ENCODE measurements at regions not wholly inside any gene's neighbourhood (a gene's known extent, or its start where the extent isn't known, plus 50 kb on each side); places are given as distances from the start of the nearest gene placed in this dataset.
"Not testable (repeated sequence)": the region's sequence is repeated elsewhere in the genome, so short reads cannot be mapped to it uniquely, and the experiment has no call there.

- no peak for FAIRE-seq
- no peak for DNase-seq (ENCODE audit: insufficient read length, low spot score)
Observed at GRCh38 chr2:139469985-139470384, 689.8 kb upstream of the NXPH2 start.

GRCh38 chr2:139465789-139466188 lies 685.6 kb upstream of the NXPH2 start:
- FAIRE-seq, result no peak

GRCh38 chr2:139457873-139458272 lies 677.7 kb upstream of the NXPH2 start:
- no peak for FAIRE-seq
- DNase-seq (ENCODE audit: insufficient read length, low spot score), result no peak

More at GRCh38 chr2:139465789-139466188, 685.6 kb upstream of the NXPH2 start:
- DNase-seq (ENCODE audit: insufficient read length, low spot score), result no peak

- no peak for DNase-seq (ENCODE audit: insufficient read length, low spot score)
- no peak for FAIRE-seq
Observed at GRCh38 chr2:139454251-139454650, 674.1 kb upstream of the NXPH2 start.

- FAIRE-seq, result no peak
- DNase-seq (ENCODE audit: insufficient read length, low spot score), result no peak
Observed at GRCh38 chr2:139439100-139439499, 658.9 kb upstream of the NXPH2 start.

GRCh38 chr2:139438478-139438877 lies 658.3 kb upstream of the NXPH2 start:
- FAIRE-seq, result no peak
- DNase-seq (ENCODE audit: insufficient read length, low spot score), result no peak

- DNase-seq (ENCODE audit: insufficient read length, low spot score) (no peak), FAIRE-seq (no peak)
Observed at GRCh38 chr2:139427164-139427563, 647.0 kb upstream of the NXPH2 start.

- DNase-seq (ENCODE audit: insufficient read length, low spot score) (no peak), FAIRE-seq (no peak)
Observed at GRCh38 chr2:139424101-139424500, 643.9 kb upstream of the NXPH2 start.

GRCh38 chr2:139411236-139411635 lies 631.0 kb upstream of the NXPH2 start:
- no peak for DNase-seq (ENCODE audit: insufficient read length, low spot score)
- FAIRE-seq, result no peak

- not testable (repeated sequence) for DNase-seq (ENCODE audit: insufficient read length, low spot score); FAIRE-seq
Observed at GRCh38 chr2:139410833-139411174, 630.6 kb upstream of the NXPH2 start.

- FAIRE-seq; DNase-seq (ENCODE audit: insufficient read length, low spot score): not testable (repeated sequence)
Observed at GRCh38 chr2:139410147-139410832, 630.1 kb upstream of the NXPH2 start.

GRCh38 chr2:139409212-139409611 lies 629.0 kb upstream of the NXPH2 start:
- DNase-seq (ENCODE audit: insufficient read length, low spot score) (no peak), FAIRE-seq (no peak)

- no peak for FAIRE-seq
Observed at GRCh38 chr2:139403948-139404347, 623.8 kb upstream of the NXPH2 start.

GRCh38 chr2:139394801-139395200 lies 614.6 kb upstream of the NXPH2 start:
- no peak for FAIRE-seq

More at GRCh38 chr2:139403948-139404347, 623.8 kb upstream of the NXPH2 start:
- no peak for DNase-seq (ENCODE audit: insufficient read length, low spot score)

GRCh38 chr2:139389391-139389790 lies 609.2 kb upstream of the NXPH2 start:
- no peak for DNase-seq (ENCODE audit: insufficient read length, low spot score)
- no peak for FAIRE-seq

More at GRCh38 chr2:139394801-139395200, 614.6 kb upstream of the NXPH2 start:
- DNase-seq (ENCODE audit: insufficient read length, low spot score), result no peak

- FAIRE-seq, result no peak
- DNase-seq (ENCODE audit: insufficient read length, low spot score), result no peak
Observed at GRCh38 chr2:139386401-139386800, 606.2 kb upstream of the NXPH2 start.

GRCh38 chr2:139383532-139383931 lies 603.3 kb upstream of the NXPH2 start:
- FAIRE-seq (no peak), DNase-seq (ENCODE audit: insufficient read length, low spot score) (no peak)

- DNase-seq (ENCODE audit: insufficient read length, low spot score), result no peak
- no peak for FAIRE-seq
Observed at GRCh38 chr2:139380051-139380450, 599.9 kb upstream of the NXPH2 start.

GRCh38 chr2:139378373-139378772 lies 598.2 kb upstream of the NXPH2 start:
- DNase-seq (ENCODE audit: insufficient read length, low spot score) (no peak), FAIRE-seq (no peak)

GRCh38 chr2:139374296-139374850 lies 594.2 kb upstream of the NXPH2 start:
- DNase-seq (ENCODE audit: insufficient read length, low spot score) (no peak), FAIRE-seq (no peak)

- DNase-seq (ENCODE audit: insufficient read length, low spot score) (no peak), FAIRE-seq (no peak)
Observed at GRCh38 chr2:139369423-139370409, 589.5 kb upstream of the NXPH2 start.
